Dermis blood vessel endothelial cell (primary cell): ENCODE measurements at regions not wholly inside any gene's neighbourhood (a gene's known extent, or its start where the extent isn't known, plus 50 kb on each side); places are given as distances from the start of the nearest gene placed in this dataset.
A peak's percentile ranks its signal among the peaks of the same experiment; 100 is the strongest.
"Not testable (repeated sequence)": the region's sequence is repeated elsewhere in the genome, so short reads cannot be mapped to it uniquely, and the experiment has no call there.

Source experiments
- DNase-seq: peaks from one replicate; pipeline ENCODE4 v3.0.0; 2010

- DNase-seq: no peak
These were observed 299.1 kb upstream of the PROX1 start for GRCh38 chr1:213688655-213689054.

GRCh38 chr1:213689260-213689659, 298.5 kb upstream of the PROX1 start:
- DNase-seq: no peak

GRCh38 chr1:213690341-213690917, 297.3 kb upstream of the PROX1 start:
- no peak for DNase-seq

- DNase-seq: no peak
These were observed 295.5 kb upstream of the PROX1 start for GRCh38 chr1:213692321-213692720.

- DNase-seq: no peak
These were observed 293.9 kb upstream of the PROX1 start for GRCh38 chr1:213693864-213694263.

- no peak for DNase-seq
These were observed 290.5 kb upstream of the PROX1 start for GRCh38 chr1:213697192-213697802.

GRCh38 chr1:213698092-213698702, 289.6 kb upstream of the PROX1 start:
- no peak for DNase-seq

- DNase-seq: no peak
These were observed 285.1 kb upstream of the PROX1 start for GRCh38 chr1:213702703-213703102.

GRCh38 chr1:213704941-213705340, 282.8 kb upstream of the PROX1 start:
- no peak for DNase-seq

- DNase-seq: not testable (repeated sequence)
These were observed 275.8 kb upstream of the PROX1 start for GRCh38 chr1:213711833-213712490.

- no peak for DNase-seq
These were observed 273.1 kb upstream of the PROX1 start for GRCh38 chr1:213714645-213715044.

- DNase-seq: no peak
These were observed 272.6 kb upstream of the PROX1 start for GRCh38 chr1:213715182-213715581.

- no peak for DNase-seq
These were observed 268.3 kb upstream of the PROX1 start for GRCh38 chr1:213719462-213719861.

GRCh38 chr1:213720032-213720431, 267.7 kb upstream of the PROX1 start:
- no peak for DNase-seq

GRCh38 chr1:213723187-213723586, 264.6 kb upstream of the PROX1 start:
- DNase-seq: no peak

- DNase-seq: peak; percentile 45
These were observed 262.9 kb upstream of the PROX1 start for GRCh38 chr1:213724640-213725536.

- DNase-seq: no peak
These were observed 259.8 kb upstream of the PROX1 start for GRCh38 chr1:213727853-213728592.

- no peak for DNase-seq
These were observed 258.9 kb upstream of the PROX1 start for GRCh38 chr1:213728593-213729536.

- DNase-seq: no peak
These were observed 254.1 kb upstream of the PROX1 start for GRCh38 chr1:213733705-213734104.

GRCh38 chr1:213737398-213738035, 250.3 kb upstream of the PROX1 start:
- no peak for DNase-seq
